ENCODE measurements at regions not wholly inside any gene's neighbourhood (a gene's known extent, or its start where the extent isn't known, plus 50 kb on each side); places are given as distances from the start of the nearest gene placed in this dataset.

DNA sequence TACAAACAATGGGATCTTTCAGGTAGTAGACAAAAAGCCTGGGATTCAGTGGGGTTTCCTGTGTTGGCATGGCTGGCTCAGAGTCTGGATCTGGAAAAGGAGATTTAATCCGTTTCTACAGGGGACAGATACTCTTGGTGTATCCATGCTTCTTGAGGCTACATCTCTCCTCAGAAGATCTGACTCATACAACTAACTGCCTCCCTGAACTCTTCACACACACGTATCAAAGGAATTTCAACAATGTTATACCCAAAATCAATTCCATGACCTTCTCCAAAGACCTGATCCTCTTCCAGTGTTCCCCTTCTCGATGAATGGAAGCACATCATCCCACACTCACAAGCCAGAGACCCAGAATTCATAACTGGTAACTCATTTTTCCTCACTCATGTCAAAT is 435.3 kb upstream of the NBEA start:
- DNase-seq: no peak
- TF ChIP-seq POLR2A (IDR thresholded peaks at IDR 0.05; ENCODE audit: low read length) (no peak), GATA1 (IDR thresholded peaks at IDR 0.05; ENCODE audit: low read depth, low read length) (no peak)

- TF ChIP-seq POLR2A (IDR thresholded peaks at IDR 0.05; ENCODE audit: low read length) (no peak), GATA1 (IDR thresholded peaks at IDR 0.05; ENCODE audit: low read depth, low read length) (no peak)
These were observed 434.4 kb upstream of the NBEA start for GRCh38 chr13:34507630-34508029.

GRCh38 chr13:34512817-34513216 is 429.3 kb upstream of the NBEA start:
- no peak for DNase-seq
- TF ChIP-seq POLR2A (IDR thresholded peaks at IDR 0.05; ENCODE audit: low read length) (no peak), GATA1 (IDR thresholded peaks at IDR 0.05; ENCODE audit: low read depth, low read length) (no peak)

More at GRCh38 chr13:34507630-34508029, 434.4 kb upstream of the NBEA start:
- DNase-seq: no peak

DNA sequence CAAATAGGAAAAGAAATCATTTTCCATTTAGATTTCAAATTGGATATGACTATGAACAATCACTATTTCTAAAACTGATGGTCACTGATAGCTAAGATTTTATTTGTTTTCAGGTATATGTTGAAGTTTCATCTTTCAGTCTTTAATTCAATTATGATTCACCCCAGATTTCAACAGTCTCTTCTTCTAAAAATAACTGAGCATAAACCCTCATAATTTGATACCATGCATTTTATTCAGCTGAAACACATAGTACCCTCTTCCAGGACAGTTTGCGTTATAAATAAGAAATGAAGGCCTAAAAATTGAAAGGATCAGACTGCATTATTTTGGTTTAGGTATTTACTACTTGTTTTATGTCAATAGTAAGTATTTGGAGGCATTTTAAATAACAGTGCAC is 428.5 kb upstream of the NBEA start:
- DNase-seq: no peak
- TF ChIP-seq GATA1 (IDR thresholded peaks at IDR 0.05; ENCODE audit: low read depth, low read length) (no peak), POLR2A (IDR thresholded peaks at IDR 0.05; ENCODE audit: low read length) (no peak)

GRCh38 chr13:34515201-34515600 is 426.9 kb upstream of the NBEA start:
- DNase-seq: no peak
- TF ChIP-seq POLR2A (IDR thresholded peaks at IDR 0.05; ENCODE audit: low read length) (no peak), GATA1 (IDR thresholded peaks at IDR 0.05; ENCODE audit: low read depth, low read length) (no peak)

DNA sequence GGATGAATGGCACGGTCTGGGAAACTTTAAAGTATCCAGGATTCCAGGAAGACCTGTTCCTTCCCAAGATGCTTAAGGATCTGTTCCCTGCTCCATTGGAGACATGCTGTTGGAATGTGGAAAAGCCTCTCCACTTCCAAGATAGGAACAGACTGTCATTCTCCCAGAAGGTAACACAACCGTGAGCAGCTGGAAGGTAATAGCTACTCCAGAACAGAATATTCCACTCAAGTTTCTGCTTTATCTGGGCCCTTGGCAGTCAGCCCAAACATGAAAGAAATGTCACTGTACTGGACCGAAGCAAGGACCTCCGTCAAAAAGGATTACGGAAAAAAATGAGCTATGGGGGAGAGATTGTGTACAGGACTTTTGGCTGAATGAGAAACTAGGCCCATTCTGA is 420.9 kb upstream of the NBEA start:
- TF ChIP-seq GATA1 (IDR thresholded peaks at IDR 0.05; ENCODE audit: low read depth, low read length) (no peak), POLR2A (IDR thresholded peaks at IDR 0.05; ENCODE audit: low read length) (no peak)
- DNase-seq: no peak

- DNase-seq: no peak
- TF ChIP-seq GATA1 (IDR thresholded peaks at IDR 0.05; ENCODE audit: low read depth, low read length): no peak
- TF ChIP-seq POLR2A (IDR thresholded peaks at IDR 0.05; ENCODE audit: low read length): no peak
These were observed 419.3 kb upstream of the NBEA start for GRCh38 chr13:34522808-34523207.

GRCh38 chr13:34523406-34523805 is 418.7 kb upstream of the NBEA start:
- TF ChIP-seq GATA1 (IDR thresholded peaks at IDR 0.05; ENCODE audit: low read depth, low read length) (no peak), POLR2A (IDR thresholded peaks at IDR 0.05; ENCODE audit: low read length) (no peak)
- DNase-seq: no peak

GRCh38 chr13:34533941-34534340 is 408.1 kb upstream of the NBEA start:
- TF ChIP-seq POLR2A (IDR thresholded peaks at IDR 0.05; ENCODE audit: low read length) (no peak), GATA1 (IDR thresholded peaks at IDR 0.05; ENCODE audit: low read depth, low read length) (no peak)
- DNase-seq: no peak

DNA sequence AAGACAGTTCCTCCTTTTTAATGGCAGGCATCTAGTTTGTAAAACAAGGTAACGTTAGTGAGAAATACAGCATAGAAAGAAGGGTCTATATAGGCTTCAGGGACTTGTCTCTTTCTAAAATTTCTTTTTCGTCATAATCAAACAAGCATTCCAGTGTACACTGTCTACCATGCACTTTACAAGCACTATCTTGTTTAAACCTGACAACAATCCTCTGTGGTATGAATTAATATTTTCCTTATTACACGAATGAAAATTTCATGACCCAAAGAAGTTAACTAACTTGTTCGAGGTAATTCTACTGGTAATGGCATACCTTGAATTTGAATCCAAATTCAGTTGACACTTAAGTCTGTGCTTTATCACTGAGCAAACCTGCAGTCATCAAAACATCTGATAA is 399.7 kb upstream of the NBEA start:
- TF ChIP-seq POLR2A (IDR thresholded peaks at IDR 0.05; ENCODE audit: low read length): no peak
- TF ChIP-seq GATA1 (IDR thresholded peaks at IDR 0.05; ENCODE audit: low read depth, low read length): no peak
- DNase-seq: no peak

DNA sequence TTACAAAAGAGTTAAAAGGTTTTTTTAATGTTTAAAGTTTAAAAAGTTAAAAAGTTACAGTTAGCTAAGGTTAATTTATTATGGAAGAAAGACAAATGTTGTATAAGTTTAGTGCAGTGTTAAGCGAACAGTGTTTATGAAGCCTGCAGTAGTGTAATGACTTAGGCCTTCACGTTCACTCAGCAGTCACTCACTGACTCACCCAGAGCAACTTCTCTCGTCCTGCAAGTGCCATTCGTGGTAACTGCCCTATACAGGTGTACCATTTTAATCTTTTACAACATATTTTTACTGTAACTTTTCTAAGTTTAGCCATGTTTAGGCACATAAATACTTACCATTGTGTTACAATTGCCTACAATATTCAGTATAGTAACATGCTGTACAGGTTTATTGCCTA is 398.2 kb upstream of the NBEA start:
- DNase-seq: no peak
- TF ChIP-seq GATA1 (IDR thresholded peaks at IDR 0.05; ENCODE audit: low read depth, low read length) (no peak), POLR2A (IDR thresholded peaks at IDR 0.05; ENCODE audit: low read length) (no peak)

DNA sequence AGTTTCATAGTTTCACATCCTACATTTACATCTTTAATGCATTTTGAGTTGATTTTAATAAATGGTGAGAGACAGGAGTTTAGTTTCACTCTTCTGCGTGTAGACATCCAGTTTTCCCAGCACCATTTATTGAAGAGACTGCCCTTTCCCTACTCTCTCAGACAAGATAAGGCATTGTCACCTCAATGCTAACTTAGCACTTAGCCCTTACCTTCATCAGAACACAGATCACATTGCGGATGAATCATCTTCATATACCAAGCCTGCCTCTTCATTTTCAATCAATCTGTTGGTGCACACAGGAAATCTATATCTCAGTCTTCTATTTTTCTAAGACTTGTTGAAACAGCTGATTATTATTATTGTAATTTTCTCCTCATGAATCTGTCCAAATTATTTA is 396.6 kb upstream of the NBEA start:
- TF ChIP-seq GATA1 (IDR thresholded peaks at IDR 0.05; ENCODE audit: low read depth, low read length): no peak
- TF ChIP-seq POLR2A (IDR thresholded peaks at IDR 0.05; ENCODE audit: low read length): no peak
- no peak for DNase-seq

- DNase-seq: no peak
- no peak for TF ChIP-seq GATA1 (IDR thresholded peaks at IDR 0.05; ENCODE audit: low read depth, low read length)
- no peak for TF ChIP-seq POLR2A (IDR thresholded peaks at IDR 0.05; ENCODE audit: low read length)
These were observed 395.5 kb upstream of the NBEA start for GRCh38 chr13:34546344-34547250.

DNA sequence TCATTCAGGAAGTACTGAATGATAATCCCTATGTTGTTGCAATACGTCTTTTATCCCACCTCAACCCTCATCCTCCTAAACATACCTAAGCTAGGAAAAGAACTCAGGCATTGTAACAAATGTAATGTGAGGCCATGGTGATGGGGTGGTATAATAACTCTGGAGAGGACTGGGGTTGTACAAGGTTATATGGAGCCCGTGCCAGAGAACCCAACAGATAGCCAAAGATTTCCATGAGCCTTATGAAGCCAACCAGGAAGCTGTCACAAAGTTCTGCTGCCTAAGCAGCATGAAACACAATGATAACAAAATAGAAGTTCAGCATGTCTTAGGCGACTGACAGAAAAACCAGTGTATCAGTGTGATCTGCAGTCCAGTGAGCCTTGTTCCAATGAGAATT is 394.1 kb upstream of the NBEA start:
- TF ChIP-seq GATA1 (IDR thresholded peaks at IDR 0.05; ENCODE audit: low read depth, low read length) (no peak), POLR2A (IDR thresholded peaks at IDR 0.05; ENCODE audit: low read length) (no peak)
- no peak for DNase-seq

DNA sequence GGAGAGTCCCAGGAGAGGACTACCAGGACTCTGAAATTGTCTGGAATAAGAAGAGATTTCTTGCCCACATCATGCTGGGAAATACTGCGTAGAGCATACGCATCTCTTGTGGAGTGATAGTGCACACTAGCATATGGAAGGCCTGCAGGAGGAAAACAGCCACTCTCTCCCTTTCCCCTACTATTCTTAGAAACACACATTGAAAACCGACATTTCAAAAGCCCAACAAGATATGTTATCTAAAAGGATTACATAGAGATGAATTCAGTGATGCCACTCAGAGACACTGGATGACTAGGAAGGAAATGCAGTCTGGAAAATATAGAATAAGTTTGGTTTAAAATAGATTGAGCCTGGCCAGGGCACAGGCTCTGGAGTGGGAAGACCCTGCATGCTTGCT is 388.7 kb upstream of the NBEA start:
- DNase-seq: no peak
- no peak for TF ChIP-seq POLR2A (IDR thresholded peaks at IDR 0.05; ENCODE audit: low read length)
- no peak for TF ChIP-seq GATA1 (IDR thresholded peaks at IDR 0.05; ENCODE audit: low read depth, low read length)

Data from erythroblast (primary cell).